ENCODE measurements at regions not wholly inside any gene's neighbourhood (a gene's known extent, or its start where the extent isn't known, plus 50 kb on each side); places are given as distances from the start of the nearest gene placed in this dataset.
"Not testable (repeated sequence)": the region's sequence is repeated elsewhere in the genome, so short reads cannot be mapped to it uniquely, and the experiment has no call there.

DNA sequence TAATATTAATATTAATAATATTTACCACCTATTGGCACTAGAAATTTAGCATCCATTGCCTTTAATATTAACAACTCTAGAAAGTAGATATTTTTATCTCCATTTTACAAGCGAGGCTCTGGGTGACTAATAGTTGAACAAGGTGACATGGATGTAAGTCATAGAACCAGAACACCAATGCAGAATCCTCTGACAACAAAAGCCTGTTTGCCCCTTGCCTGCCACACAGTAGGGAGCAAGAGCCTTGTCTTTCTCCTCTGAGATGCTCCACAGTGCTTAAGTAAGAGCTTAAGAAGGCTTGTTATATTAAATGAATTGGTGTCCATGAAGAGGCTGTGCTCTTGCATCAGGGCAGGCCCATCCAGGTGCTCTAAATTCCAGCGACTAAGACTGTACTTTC lies 51.2 kb upstream of the LBX1 start:
- no peak for DNase-seq (ENCODE audit: low read depth, low spot score)
- H3K4me3 ChIP-seq (ENCODE audit: control insufficient read depth in 2 of 3, extremely low read depth in 1 of 3, insufficient read depth in 2 of 3, low read depth in 1 of 3, low read length in 3 of 3) = no peak overlapping the region
- no peak overlapping the region for H3K4me2 ChIP-seq (ENCODE audit: control insufficient read depth, extremely low read depth, insufficient read depth, low read depth, low read length)
- H3K9me3 ChIP-seq (ENCODE audit: control insufficient read depth, low read depth, low read length) = no peaks in the 10 kb centered on the region
- TF ChIP-seq, protein P1, sequence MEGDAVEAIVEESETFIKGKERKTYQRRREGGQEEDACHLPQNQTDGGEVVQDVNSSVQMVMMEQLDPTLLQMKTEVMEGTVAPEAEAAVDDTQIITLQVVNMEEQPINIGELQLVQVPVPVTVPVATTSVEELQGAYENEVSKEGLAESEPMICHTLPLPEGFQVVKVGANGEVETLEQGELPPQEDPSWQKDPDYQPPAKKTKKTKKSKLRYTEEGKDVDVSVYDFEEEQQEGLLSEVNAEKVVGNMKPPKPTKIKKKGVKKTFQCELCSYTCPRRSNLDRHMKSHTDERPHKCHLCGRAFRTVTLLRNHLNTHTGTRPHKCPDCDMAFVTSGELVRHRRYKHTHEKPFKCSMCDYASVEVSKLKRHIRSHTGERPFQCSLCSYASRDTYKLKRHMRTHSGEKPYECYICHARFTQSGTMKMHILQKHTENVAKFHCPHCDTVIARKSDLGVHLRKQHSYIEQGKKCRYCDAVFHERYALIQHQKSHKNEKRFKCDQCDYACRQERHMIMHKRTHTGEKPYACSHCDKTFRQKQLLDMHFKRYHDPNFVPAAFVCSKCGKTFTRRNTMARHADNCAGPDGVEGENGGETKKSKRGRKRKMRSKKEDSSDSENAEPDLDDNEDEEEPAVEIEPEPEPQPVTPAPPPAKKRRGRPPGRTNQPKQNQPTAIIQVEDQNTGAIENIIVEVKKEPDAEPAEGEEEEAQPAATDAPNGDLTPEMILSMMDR (optimal IDR thresholded peaks at IDR 0.05 in 1 of 3, IDR thresholded peaks at IDR 0.05 in 1 of 3, conservative IDR thresholded peaks at IDR 0.05 in 1 of 3; ENCODE audit: extremely low read depth in 1 of 3, insufficient read depth in 2 of 3, low read length in 3 of 3) = no peak
- no peak for TF ChIP-seq EZH2 (IDR thresholded peaks at IDR 0.05; ENCODE audit: low read length)
- H3K4me1 ChIP-seq (ENCODE audit: control insufficient read depth, extremely low read depth, insufficient read depth, low read length) = no peaks in the 10 kb centered on the region
- H3K9me1 ChIP-seq (ENCODE audit: control insufficient read depth, extremely low read depth, insufficient read depth, low read length) = no peaks in the 10 kb centered on the region
- dilution Hi-C loops (cut with MboI; ENCODE audit: extremely low pct_ligation_motif_present, low sequenced_read_pairs) = no loop called here
- H3K36me3 ChIP-seq (ENCODE audit: control insufficient read depth in 2 of 2, extremely low read depth in 1 of 2, insufficient read depth in 2 of 2, low read length in 2 of 2) = no peaks in the 10 kb centered on the region
- no peak overlapping the region for H3K9ac ChIP-seq (ENCODE audit: control insufficient read depth, extremely low read depth, insufficient read depth, low read length)
- H4K20me1 ChIP-seq (ENCODE audit: control insufficient read depth, extremely low read depth, insufficient read depth, low read length) = no peaks in the 10 kb centered on the region
- no peak for FAIRE-seq
- H3K27me3 ChIP-seq (ENCODE audit: control insufficient read depth, extremely low read depth, insufficient read depth, low read length) = peaks cover 44% of the 10 kb centered on the region
- no peaks in the 10 kb centered on the region for H3K79me2 ChIP-seq (ENCODE audit: control insufficient read depth, insufficient read depth, low read length)
- no peak overlapping the region for H2AFZ ChIP-seq (ENCODE audit: control insufficient read depth, low read length)
- H3K27ac ChIP-seq (ENCODE audit: control insufficient read depth, insufficient read depth, low read length) = no peak overlapping the region

DNA sequence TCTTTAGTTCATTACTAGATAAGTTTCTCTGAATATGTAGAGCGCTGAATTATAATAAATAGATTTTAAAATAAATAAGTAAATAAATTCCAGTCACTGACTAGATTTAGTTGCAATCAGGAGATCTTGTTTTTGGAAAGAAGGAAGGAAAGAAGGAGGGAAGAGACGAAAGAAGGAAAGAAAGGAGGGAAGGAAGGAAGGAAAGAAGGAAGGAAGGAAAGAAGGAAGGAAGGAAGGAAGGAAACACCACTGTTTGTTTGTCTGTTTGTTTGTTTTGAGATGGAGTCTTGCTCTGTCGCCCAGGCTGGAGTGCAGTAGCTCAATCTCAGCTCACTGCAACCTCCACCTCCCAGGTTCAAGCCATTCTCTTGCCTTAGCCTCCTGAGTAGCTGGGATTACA lies 51.7 kb upstream of the LBX1 start:
- H3K27me3 ChIP-seq (ENCODE audit: control insufficient read depth, extremely low read depth, insufficient read depth, low read length) = peaks cover 48% of the 10 kb centered on the region
- H3K79me2 ChIP-seq (ENCODE audit: control insufficient read depth, insufficient read depth, low read length); H3K4me2 ChIP-seq (ENCODE audit: control insufficient read depth, extremely low read depth, insufficient read depth, low read depth, low read length); FAIRE-seq; H3K9ac ChIP-seq (ENCODE audit: control insufficient read depth, extremely low read depth, insufficient read depth, low read length); H3K9me3 ChIP-seq (ENCODE audit: control insufficient read depth, low read depth, low read length); H3K36me3 ChIP-seq (ENCODE audit: control insufficient read depth in 2 of 2, extremely low read depth in 1 of 2, insufficient read depth in 2 of 2, low read length in 2 of 2); DNase-seq (ENCODE audit: low read depth, low spot score); H4K20me1 ChIP-seq (ENCODE audit: control insufficient read depth, extremely low read depth, insufficient read depth, low read length); dilution Hi-C loops (cut with MboI; ENCODE audit: extremely low pct_ligation_motif_present, low sequenced_read_pairs); H3K4me1 ChIP-seq (ENCODE audit: control insufficient read depth, extremely low read depth, insufficient read depth, low read length); H3K27ac ChIP-seq (ENCODE audit: control insufficient read depth, insufficient read depth, low read length); H3K4me3 ChIP-seq (ENCODE audit: control insufficient read depth in 2 of 3, extremely low read depth in 1 of 3, insufficient read depth in 2 of 3, low read depth in 1 of 3, low read length in 3 of 3); H3K9me1 ChIP-seq (ENCODE audit: control insufficient read depth, extremely low read depth, insufficient read depth, low read length); H2AFZ ChIP-seq (ENCODE audit: control insufficient read depth, low read length): not testable (repeated sequence)

DNA sequence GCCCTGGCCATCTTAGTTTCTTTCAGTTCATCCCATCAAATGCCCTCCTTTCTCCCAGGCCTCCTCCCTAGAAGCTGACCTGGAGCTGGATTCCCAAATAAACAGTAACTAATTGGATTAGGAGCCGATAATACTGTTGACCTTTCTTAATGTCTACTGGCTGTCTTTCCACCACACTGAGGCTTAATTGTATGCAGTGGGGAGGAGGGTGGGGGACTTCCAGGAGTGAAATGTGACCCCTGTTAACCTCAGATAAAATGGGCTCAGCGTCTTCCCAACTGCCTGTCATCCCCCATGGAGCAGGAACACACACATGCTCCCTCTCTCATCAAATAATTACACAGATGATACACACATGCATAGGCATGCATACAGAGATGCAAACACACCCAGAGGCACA lies 53.7 kb upstream of the LBX1 start:
- Histone ChIP-seq H3K79me2 (ENCODE audit: control insufficient read depth, insufficient read depth, low read length) (no peaks in the 10 kb centered on the region), H3K36me3 (ENCODE audit: control insufficient read depth in 2 of 2, extremely low read depth in 1 of 2, insufficient read depth in 2 of 2, low read length in 2 of 2) (no peaks in the 10 kb centered on the region), H3K4me3 (ENCODE audit: control insufficient read depth in 2 of 3, extremely low read depth in 1 of 3, insufficient read depth in 2 of 3, low read depth in 1 of 3, low read length in 3 of 3) (no peak overlapping the region), H3K4me1 (ENCODE audit: control insufficient read depth, extremely low read depth, insufficient read depth, low read length) (no peaks in the 10 kb centered on the region), H3K9ac (ENCODE audit: control insufficient read depth, extremely low read depth, insufficient read depth, low read length) (no peak overlapping the region), H3K9me1 (ENCODE audit: control insufficient read depth, extremely low read depth, insufficient read depth, low read length) (no peaks in the 10 kb centered on the region), H3K9me3 (ENCODE audit: control insufficient read depth, low read depth, low read length) (no peaks in the 10 kb centered on the region), H2AFZ (ENCODE audit: control insufficient read depth, low read length) (no peak overlapping the region), H4K20me1 (ENCODE audit: control insufficient read depth, extremely low read depth, insufficient read depth, low read length) (no peaks in the 10 kb centered on the region), H3K4me2 (ENCODE audit: control insufficient read depth, extremely low read depth, insufficient read depth, low read depth, low read length) (no peak overlapping the region), H3K27me3 (ENCODE audit: control insufficient read depth, extremely low read depth, insufficient read depth, low read length) (peaks cover 54% of the 10 kb centered on the region), H3K27ac (ENCODE audit: control insufficient read depth, insufficient read depth, low read length) (no peak overlapping the region)
- no peak for DNase-seq (ENCODE audit: low read depth, low spot score)
- dilution Hi-C loops (cut with MboI; ENCODE audit: extremely low pct_ligation_motif_present, low sequenced_read_pairs) = no loop called here
- FAIRE-seq = no peak
- no peak for TF ChIP-seq EZH2 (IDR thresholded peaks at IDR 0.05; ENCODE audit: low read length)
- TF ChIP-seq, protein P1 (optimal IDR thresholded peaks at IDR 0.05 in 1 of 3, IDR thresholded peaks at IDR 0.05 in 1 of 3, conservative IDR thresholded peaks at IDR 0.05 in 1 of 3; ENCODE audit: extremely low read depth in 1 of 3, insufficient read depth in 2 of 3, low read length in 3 of 3) = no peak
